ENCODE measurements at regions not wholly inside any gene's neighbourhood (a gene's known extent, or its start where the extent isn't known, plus 50 kb on each side); places are given as distances from the start of the nearest gene placed in this dataset.

DNA sequence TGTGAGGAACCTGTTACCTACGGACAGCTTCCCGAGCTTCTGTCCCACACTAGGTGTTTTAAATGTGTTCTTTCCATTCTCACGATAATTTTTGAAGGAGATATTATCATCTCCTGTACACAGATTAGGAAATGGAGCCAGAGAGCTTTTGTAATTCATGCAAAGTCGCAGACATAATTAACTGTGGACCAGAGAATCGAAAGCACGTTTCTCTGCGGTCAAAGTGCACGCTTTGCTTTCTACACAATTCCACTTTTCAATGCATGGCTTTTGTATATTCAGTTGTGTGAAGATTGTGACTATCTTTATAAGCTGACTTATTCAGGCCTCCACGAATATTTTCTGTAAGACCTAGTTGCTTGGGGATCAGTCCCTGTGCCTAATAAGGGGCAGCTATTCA lies 81.7 kb upstream of the SLC10A2 start:
- TF ChIP-seq, protein P1, sequence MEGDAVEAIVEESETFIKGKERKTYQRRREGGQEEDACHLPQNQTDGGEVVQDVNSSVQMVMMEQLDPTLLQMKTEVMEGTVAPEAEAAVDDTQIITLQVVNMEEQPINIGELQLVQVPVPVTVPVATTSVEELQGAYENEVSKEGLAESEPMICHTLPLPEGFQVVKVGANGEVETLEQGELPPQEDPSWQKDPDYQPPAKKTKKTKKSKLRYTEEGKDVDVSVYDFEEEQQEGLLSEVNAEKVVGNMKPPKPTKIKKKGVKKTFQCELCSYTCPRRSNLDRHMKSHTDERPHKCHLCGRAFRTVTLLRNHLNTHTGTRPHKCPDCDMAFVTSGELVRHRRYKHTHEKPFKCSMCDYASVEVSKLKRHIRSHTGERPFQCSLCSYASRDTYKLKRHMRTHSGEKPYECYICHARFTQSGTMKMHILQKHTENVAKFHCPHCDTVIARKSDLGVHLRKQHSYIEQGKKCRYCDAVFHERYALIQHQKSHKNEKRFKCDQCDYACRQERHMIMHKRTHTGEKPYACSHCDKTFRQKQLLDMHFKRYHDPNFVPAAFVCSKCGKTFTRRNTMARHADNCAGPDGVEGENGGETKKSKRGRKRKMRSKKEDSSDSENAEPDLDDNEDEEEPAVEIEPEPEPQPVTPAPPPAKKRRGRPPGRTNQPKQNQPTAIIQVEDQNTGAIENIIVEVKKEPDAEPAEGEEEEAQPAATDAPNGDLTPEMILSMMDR (IDR thresholded peaks at IDR 0.05), result no peak
- TF ChIP-seq POLR2AphosphoS5 (IDR thresholded peaks at IDR 0.05) (no peak), POLR2A (IDR thresholded peaks at IDR 0.05; ENCODE audit: low read depth) (no peak), EP300 (IDR thresholded peaks at IDR 0.05) (no peak)

Data from esophagus muscularis mucosa (tissue), 4 donors.